HEK293 (cell line): ENCODE measurements at regions not wholly inside any gene's neighbourhood (a gene's known extent, or its start where the extent isn't known, plus 50 kb on each side); places are given as distances from the start of the nearest gene placed in this dataset.

Experiments used
- CTCF ChIP-seq: fragments of 450-650 bp; formaldehyde crosslinking; IDR thresholded peaks from 2 replicates; pipeline ENCODE4 v1.5.1; 2016; ENCODE audit warnings: missing biosample characterization, missing genetic modification characterization
- WT1 ChIP-seq: fragments of 450-650 bp; formaldehyde crosslinking; IDR thresholded peaks from 2 replicates; pipeline ENCODE4 v1.5.1; 2016; ENCODE audit warnings: missing biosample characterization, missing genetic modification characterization
- ZBTB49 ChIP-seq: fragments of 450-650 bp; formaldehyde crosslinking; IDR thresholded peaks from 2 replicates; pipeline ENCODE4 v1.5.1; 2016; ENCODE audit warnings: missing biosample characterization, missing genetic modification characterization, low read depth
- ZNF138 ChIP-seq: fragments of 450-650 bp; formaldehyde crosslinking; IDR thresholded peaks from 2 replicates; pipeline ENCODE4 v1.5.1; 2016; ENCODE audit warnings: missing biosample characterization, missing genetic modification characterization, borderline replicate concordance
- ZNF239 ChIP-seq: fragments of 450-650 bp; formaldehyde crosslinking; IDR thresholded peaks from 2 replicates; pipeline ENCODE4 v1.5.1; 2016; ENCODE audit warnings: missing biosample characterization, missing genetic modification characterization
- ZNF274 ChIP-seq, 2 experiments: fragments of 200-500 bp in 1 of 2; fragments of 450-650 bp in 1 of 2; sonication (Bioruptor generic) in 1 of 2; formaldehyde crosslinking in 1 of 2; IDR thresholded peaks; 2 replicates each; pipeline versions ENCODE4 v1.5.1 to v1.6.1; 2014 to 2016; ENCODE audit warnings: borderline replicate concordance in 1 of 2, inconsistent platforms in 1 of 2, low read length in 1 of 2, missing biosample characterization in 1 of 2, missing genetic modification characterization in 1 of 2
- ZNF311 ChIP-seq: fragments of 450-650 bp; formaldehyde crosslinking; IDR thresholded peaks from 2 replicates; pipeline ENCODE4 v1.5.1; 2017; ENCODE audit warnings: missing biosample characterization, missing genetic modification characterization, borderline replicate concordance
- ZNF830 ChIP-seq: fragments of 450-650 bp; IDR thresholded peaks from 2 replicates; pipeline ENCODE4 v1.5.0; 2018; ENCODE audit warnings: missing biosample characterization, missing genetic modification characterization, low read depth, mild to moderate bottlenecking, moderate library complexity

- TF ChIP-seq ZNF239 (tag by site-specific recombination) (no peak), CTCF (no peak), ZNF830 (tag by site-specific recombination) (no peak), ZBTB49 (no peak), ZNF274 (IDR thresholded peaks at IDR 0.05; ENCODE audit: low read length) (no peak), ZNF274 (tag by site-specific recombination; IDR thresholded peaks at IDR 0.05; ENCODE audit: borderline replicate concordance) (no peak), ZNF138 (tag by site-specific recombination) (no peak), ZNF311 (tag by site-specific recombination) (no peak), WT1 (no peak)
Observed at GRCh38 chr3:5428607-5429516, 241.4 kb downstream of the EDEM1 start.
